ENCODE measurements at regions not wholly inside any gene's neighbourhood (a gene's known extent, or its start where the extent isn't known, plus 50 kb on each side); places are given as distances from the start of the nearest gene placed in this dataset.

DNA sequence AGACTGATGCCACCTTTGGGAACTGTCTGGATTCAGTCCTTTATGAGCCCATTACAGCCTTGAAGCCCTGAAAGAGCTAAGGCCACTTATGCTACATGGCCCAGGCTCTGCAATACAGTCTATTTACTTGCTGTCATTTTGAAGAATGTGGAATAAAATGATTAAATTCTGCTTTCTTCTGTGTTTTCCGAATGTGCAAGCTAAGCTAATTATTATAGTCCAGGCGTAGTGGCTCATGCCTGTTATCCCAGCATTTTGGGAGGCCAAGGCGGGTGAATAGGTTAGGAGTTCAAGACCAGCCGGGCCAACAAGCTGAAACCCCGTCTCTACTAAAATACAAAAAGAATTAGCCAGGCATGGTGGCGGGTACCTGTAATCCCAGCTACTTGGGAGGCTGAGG is 142.5 kb downstream of the TEX29 start:
- Histone ChIP-seq H4K20me1 (ENCODE audit: control insufficient read depth, extremely low read depth, insufficient read depth, low read length) (no peaks in the 10 kb centered on the region), H3K9me3 (ENCODE audit: control insufficient read depth, insufficient read depth, low read depth, low read length) (no peaks in the 10 kb centered on the region), H3K4me3 (replicated peaks in 1 of 4; ENCODE audit: control extremely low read depth in 1 of 4, insufficient read depth in 1 of 4, low read depth in 3 of 4, low read length in 4 of 4) (no peak overlapping the region), H3K36me3 (ENCODE audit: control insufficient read depth, insufficient read depth, low read length) (no peaks in the 10 kb centered on the region), H3K27me3 (ENCODE audit: control insufficient read depth, insufficient read depth, low read length) (no peaks in the 10 kb centered on the region), H3K9ac (ENCODE audit: insufficient read depth, low read length) (no peak overlapping the region), H3K27ac (ENCODE audit: insufficient read depth, low read length) (no peak overlapping the region), H2AFZ (ENCODE audit: low read length) (no peak overlapping the region), H3K4me1 (ENCODE audit: control insufficient read depth, extremely low read depth, insufficient read depth, low read length) (no peaks in the 10 kb centered on the region), H3K79me2 (ENCODE audit: control insufficient read depth, insufficient read depth, low read length) (no peaks in the 10 kb centered on the region), H3K4me2 (ENCODE audit: extremely low read depth, insufficient read depth, low read length) (no peak overlapping the region)
- no peak for DNase-seq (ENCODE audit: low read depth in 2 of 2)
- TF ChIP-seq, protein P1, sequence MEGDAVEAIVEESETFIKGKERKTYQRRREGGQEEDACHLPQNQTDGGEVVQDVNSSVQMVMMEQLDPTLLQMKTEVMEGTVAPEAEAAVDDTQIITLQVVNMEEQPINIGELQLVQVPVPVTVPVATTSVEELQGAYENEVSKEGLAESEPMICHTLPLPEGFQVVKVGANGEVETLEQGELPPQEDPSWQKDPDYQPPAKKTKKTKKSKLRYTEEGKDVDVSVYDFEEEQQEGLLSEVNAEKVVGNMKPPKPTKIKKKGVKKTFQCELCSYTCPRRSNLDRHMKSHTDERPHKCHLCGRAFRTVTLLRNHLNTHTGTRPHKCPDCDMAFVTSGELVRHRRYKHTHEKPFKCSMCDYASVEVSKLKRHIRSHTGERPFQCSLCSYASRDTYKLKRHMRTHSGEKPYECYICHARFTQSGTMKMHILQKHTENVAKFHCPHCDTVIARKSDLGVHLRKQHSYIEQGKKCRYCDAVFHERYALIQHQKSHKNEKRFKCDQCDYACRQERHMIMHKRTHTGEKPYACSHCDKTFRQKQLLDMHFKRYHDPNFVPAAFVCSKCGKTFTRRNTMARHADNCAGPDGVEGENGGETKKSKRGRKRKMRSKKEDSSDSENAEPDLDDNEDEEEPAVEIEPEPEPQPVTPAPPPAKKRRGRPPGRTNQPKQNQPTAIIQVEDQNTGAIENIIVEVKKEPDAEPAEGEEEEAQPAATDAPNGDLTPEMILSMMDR (conservative IDR thresholded peaks at IDR 0.05 in 1 of 2, IDR thresholded peaks at IDR 0.05 in 1 of 2; ENCODE audit: low read depth in 1 of 2, low read length in 2 of 2): no peak
- no peak for TF ChIP-seq EZH2 (IDR thresholded peaks at IDR 0.05; ENCODE audit: low read length, missing control alignments)

DNA sequence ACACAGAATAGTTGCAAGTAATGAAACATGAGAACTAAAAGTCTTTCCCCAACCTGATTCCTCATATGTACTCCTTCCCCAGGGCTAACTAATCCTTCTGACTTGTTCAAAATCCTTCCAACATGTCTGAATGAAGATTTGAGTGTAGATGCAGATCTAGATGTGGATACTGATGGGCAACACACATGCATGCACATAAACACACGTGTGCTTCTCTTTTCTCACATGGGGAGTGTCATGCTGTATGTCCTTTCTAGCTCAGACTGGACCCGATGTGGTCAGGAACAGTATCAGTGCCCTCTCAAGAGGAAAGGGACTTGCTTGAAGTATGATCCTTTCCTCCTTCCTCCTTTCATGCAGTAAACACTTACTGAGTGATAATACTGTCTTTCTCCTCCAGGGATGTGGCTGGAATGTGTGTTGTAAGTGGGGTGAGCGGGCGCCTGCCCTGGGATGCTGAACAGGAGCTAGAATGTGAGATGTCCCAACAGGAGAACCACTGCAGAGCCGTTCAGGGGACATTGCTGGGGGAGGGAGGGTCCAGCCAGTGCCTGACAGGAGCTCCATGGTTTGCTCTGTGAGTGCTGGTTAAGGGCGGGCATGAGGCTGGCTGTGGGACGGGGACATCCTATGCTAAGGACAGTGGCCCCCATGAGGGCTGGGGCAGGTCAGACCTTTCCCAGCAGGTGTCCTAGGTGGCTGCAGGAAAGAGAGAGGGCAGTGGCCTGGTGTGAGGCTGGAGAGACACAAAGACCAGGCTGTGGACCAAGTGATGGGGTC is 146.9 kb downstream of the TEX29 start:
- H3K4me1 ChIP-seq (ENCODE audit: control insufficient read depth, extremely low read depth, insufficient read depth, low read length): no peaks in the 10 kb centered on the region
- no peaks in the 10 kb centered on the region for H3K36me3 ChIP-seq (ENCODE audit: control insufficient read depth, insufficient read depth, low read length)
- H3K4me3 ChIP-seq (replicated peaks in 1 of 4; ENCODE audit: control extremely low read depth in 1 of 4, insufficient read depth in 1 of 4, low read depth in 3 of 4, low read length in 4 of 4): no peak overlapping the region
- TF ChIP-seq, protein P1 (conservative IDR thresholded peaks at IDR 0.05 in 1 of 2, IDR thresholded peaks at IDR 0.05 in 1 of 2; ENCODE audit: low read depth in 1 of 2, low read length in 2 of 2): no peak
- TF ChIP-seq EZH2 (IDR thresholded peaks at IDR 0.05; ENCODE audit: low read length, missing control alignments): no peak
- no peaks in the 10 kb centered on the region for H3K9me3 ChIP-seq (ENCODE audit: control insufficient read depth, insufficient read depth, low read depth, low read length)
- H3K9ac ChIP-seq (ENCODE audit: insufficient read depth, low read length): no peak overlapping the region
- DNase-seq (ENCODE audit: low read depth in 2 of 2): no peak
- no peaks in the 10 kb centered on the region for H3K27me3 ChIP-seq (ENCODE audit: control insufficient read depth, insufficient read depth, low read length)
- H3K79me2 ChIP-seq (ENCODE audit: control insufficient read depth, insufficient read depth, low read length): no peaks in the 10 kb centered on the region
- no peaks in the 10 kb centered on the region for H4K20me1 ChIP-seq (ENCODE audit: control insufficient read depth, extremely low read depth, insufficient read depth, low read length)
- H3K27ac ChIP-seq (ENCODE audit: insufficient read depth, low read length): no peak overlapping the region
- H2AFZ ChIP-seq (ENCODE audit: low read length): no peak overlapping the region
- H3K4me2 ChIP-seq (ENCODE audit: extremely low read depth, insufficient read depth, low read length): no peak overlapping the region

DNA sequence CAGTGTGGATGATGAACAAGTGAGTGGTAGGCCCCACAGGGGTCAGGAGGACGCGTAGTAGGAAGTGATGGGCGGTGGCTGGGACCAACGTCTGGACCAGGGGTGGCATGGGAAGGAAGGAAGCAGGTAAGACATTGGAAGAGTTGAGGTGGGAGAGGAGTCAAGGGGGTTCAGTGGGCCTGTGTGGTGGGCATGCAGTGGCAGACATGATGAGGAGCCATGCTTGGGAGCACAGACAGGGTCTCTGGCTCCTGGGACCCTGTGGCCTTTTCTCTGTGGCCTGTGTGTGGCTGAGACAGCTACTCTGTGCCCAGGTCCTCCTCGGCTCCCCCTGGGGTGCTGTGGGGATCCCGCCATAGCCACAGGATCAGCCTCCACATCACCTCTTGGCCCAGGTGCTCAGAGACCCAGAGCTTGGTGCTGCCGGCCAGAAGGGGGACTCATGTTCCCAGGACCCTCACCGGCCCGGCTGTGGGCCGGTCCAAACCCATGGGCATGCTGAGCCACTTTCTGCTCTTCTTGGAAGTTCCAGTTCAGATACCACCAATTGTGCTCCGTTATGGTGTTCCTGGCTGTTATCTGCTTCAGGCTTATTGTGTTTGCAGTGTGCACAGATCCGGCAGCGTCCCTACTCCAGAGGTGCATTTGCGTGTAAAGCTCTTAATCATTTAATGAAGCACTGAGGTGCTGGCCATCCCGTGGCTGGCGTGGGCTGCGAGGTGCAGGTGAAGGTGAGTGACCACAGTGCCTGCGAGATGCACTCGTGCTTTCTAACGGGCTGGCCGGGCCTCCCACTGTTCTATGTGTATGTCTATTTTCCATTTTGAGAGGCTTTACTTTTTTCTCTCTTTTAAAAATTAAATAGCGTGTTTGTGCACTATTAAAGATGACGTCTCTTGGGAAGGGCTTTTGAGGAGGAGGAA is 147.9 kb downstream of the TEX29 start:
- no peak overlapping the region for H2AFZ ChIP-seq (ENCODE audit: low read length)

More for the DNA sequence above, 147.9 kb downstream of the TEX29 start:
- H3K4me3 ChIP-seq (replicated peaks in 1 of 4; ENCODE audit: control extremely low read depth in 1 of 4, insufficient read depth in 1 of 4, low read depth in 3 of 4, low read length in 4 of 4): no peak overlapping the region
- H3K4me2 ChIP-seq (ENCODE audit: extremely low read depth, insufficient read depth, low read length): no peak overlapping the region
- H3K36me3 ChIP-seq (ENCODE audit: control insufficient read depth, insufficient read depth, low read length): no peaks in the 10 kb centered on the region
- TF ChIP-seq EZH2 (IDR thresholded peaks at IDR 0.05; ENCODE audit: low read length, missing control alignments): no peak
- TF ChIP-seq, protein P1 (conservative IDR thresholded peaks at IDR 0.05 in 1 of 2, IDR thresholded peaks at IDR 0.05 in 1 of 2; ENCODE audit: low read depth in 1 of 2, low read length in 2 of 2): no peak
- no peaks in the 10 kb centered on the region for H3K27me3 ChIP-seq (ENCODE audit: control insufficient read depth, insufficient read depth, low read length)
- no peaks in the 10 kb centered on the region for H3K79me2 ChIP-seq (ENCODE audit: control insufficient read depth, insufficient read depth, low read length)
- DNase-seq (ENCODE audit: low read depth in 2 of 2): no peak
- H3K9ac ChIP-seq (ENCODE audit: insufficient read depth, low read length): no peak overlapping the region
- H3K4me1 ChIP-seq (ENCODE audit: control insufficient read depth, extremely low read depth, insufficient read depth, low read length): no peaks in the 10 kb centered on the region
- no peaks in the 10 kb centered on the region for H3K9me3 ChIP-seq (ENCODE audit: control insufficient read depth, insufficient read depth, low read depth, low read length)
- H4K20me1 ChIP-seq (ENCODE audit: control insufficient read depth, extremely low read depth, insufficient read depth, low read length): no peaks in the 10 kb centered on the region
- H3K27ac ChIP-seq (ENCODE audit: insufficient read depth, low read length): no peak overlapping the region
